Calu3 (cell line): ENCODE measurements at regions not wholly inside any gene's neighbourhood (a gene's known extent, or its start where the extent isn't known, plus 50 kb on each side); places are given as distances from the start of the nearest gene placed in this dataset.
A peak's percentile ranks its signal among the peaks of the same experiment; 100 is the strongest.

Source experiments
- BruUV-seq: library from RNA; stranded (reverse); fragments of 400-500 nt; replicated peaks from 2 replicates; lab custom pipeline; 2021; lab: Mats Ljungman, UMichigan
- CTCF ChIA-PET: fragments of 300-600 bp; sonication (Branson Sonifier 250); formaldehyde crosslinking; loops from one replicate; lab custom pipeline; 2022; ENCODE audit warnings: antibody characterized with exemption; lab: Charles Lee
- DNase-seq: peaks from one replicate; pipeline ENCODE4 v3.0.0; 2022
- H3K27ac Mint-ChIP-seq: one replicate; pipeline ENCODE4 v1.8.0; 2022; ENCODE audit warnings: mixed read lengths; ENCODE audit not compliant: unreplicated experiment
- H3K27me3 Mint-ChIP-seq: one replicate; pipeline ENCODE4 v1.8.0; 2022; ENCODE audit warnings: mixed read lengths; ENCODE audit not compliant: unreplicated experiment
- H3K36me3 Mint-ChIP-seq: one replicate; pipeline ENCODE4 v1.8.0; 2022; ENCODE audit warnings: mild to moderate bottlenecking, moderate library complexity, mixed read lengths; ENCODE audit not compliant: insufficient read depth, unreplicated experiment
- H3K4me1 Mint-ChIP-seq: one replicate; pipeline ENCODE4 v1.8.0; 2022; ENCODE audit warnings: mild to moderate bottlenecking, low read depth, mixed read lengths; ENCODE audit not compliant: unreplicated experiment
- H3K4me3 Mint-ChIP-seq: one replicate; pipeline ENCODE4 v1.8.0; 2022; ENCODE audit warnings: mild to moderate bottlenecking, low read depth, moderate library complexity, mixed read lengths; ENCODE audit not compliant: unreplicated experiment
- H3K9me3 Mint-ChIP-seq: one replicate; pipeline ENCODE4 v1.8.0; 2022; ENCODE audit warnings: low read depth, mixed read lengths; ENCODE audit not compliant: unreplicated experiment
- CTCF ChIP-seq: fragments of 200-600 bp; IDR thresholded peaks from one replicate; pipeline ENCODE4 v1.8.0; 2022; ENCODE audit warnings: antibody characterized with exemption; ENCODE audit not compliant: unreplicated experiment
- intact Hi-C: fragments of 100-400 bp; cut with micrococcal nuclease; formaldehyde crosslinking; loops from one replicate; pipeline ENCODE4 v1.10.0; 2022; ENCODE audit not compliant: unreplicated experiment

- intact Hi-C loops = no loop called here
- no TSS peak for BruUV-seq
- DNase-seq = no peak
- no peak for TF ChIP-seq CTCF
- H3K9me3 Mint-ChIP-seq = no peaks in the 10 kb centered on the region
- H3K4me3 Mint-ChIP-seq = no peak overlapping the region
- H3K4me1 Mint-ChIP-seq = no peaks in the 10 kb centered on the region
- H3K27ac Mint-ChIP-seq = no peak overlapping the region
- CTCF ChIA-PET = interaction anchor here (0.6 kb wide), 1 partner anchor 10 kb away, joined by 3 read pairs; no protein-coding TSS in a partner anchor
- H3K36me3 Mint-ChIP-seq = no peaks in the 10 kb centered on the region
- peaks cover 73% of the 10 kb centered on the region for H3K27me3 Mint-ChIP-seq
Observed at GRCh38 chr7:50196719-50197118, 103.7 kb upstream of the ZPBP start.

DNA sequence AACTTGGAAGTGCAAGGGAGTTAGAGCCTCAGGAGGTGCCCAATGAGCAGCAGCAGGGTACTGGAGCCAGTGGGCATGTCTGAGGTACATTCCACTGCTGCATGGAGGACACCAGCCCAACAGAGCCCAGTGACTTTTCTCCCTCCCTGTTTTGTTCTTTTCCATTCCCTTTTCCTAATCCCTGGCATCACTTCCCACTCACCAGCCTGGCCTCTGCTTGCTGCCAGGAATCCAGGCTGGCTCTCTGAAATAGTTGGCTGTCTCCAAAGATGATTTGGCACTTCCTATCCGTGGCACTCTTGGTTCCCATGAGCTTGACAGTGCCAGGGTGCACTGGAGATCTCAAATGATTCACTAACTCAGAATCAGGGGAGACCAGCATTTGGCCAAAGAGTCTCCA is 97.7 kb upstream of the ZPBP start:
- BruUV-seq = no TSS peak
- peaks cover 3% of the 10 kb centered on the region for H3K9me3 Mint-ChIP-seq
- peaks cover 82% of the 10 kb centered on the region for H3K27me3 Mint-ChIP-seq
- CTCF ChIA-PET = no interaction called here
- H3K36me3 Mint-ChIP-seq = no peaks in the 10 kb centered on the region
- no peak overlapping the region for H3K4me3 Mint-ChIP-seq
- intact Hi-C loops = no loop called here
- DNase-seq = no peak
- peaks cover 21% of the 10 kb centered on the region for H3K4me1 Mint-ChIP-seq
- no peak for TF ChIP-seq CTCF
- no peak overlapping the region for H3K27ac Mint-ChIP-seq

GRCh38 chr7:50189371-50189770 is 96.3 kb upstream of the ZPBP start:
- CTCF ChIA-PET = interaction anchor here (1.3 kb wide), 1 partner anchor 18 kb away, joined by 3 read pairs; no protein-coding TSS in a partner anchor
- Mint-ChIP-seq H3K4me3 (no peak overlapping the region), H3K36me3 (no peaks in the 10 kb centered on the region), H3K27ac (no peak overlapping the region), H3K27me3 (peaks cover 80% of the 10 kb centered on the region), H3K9me3 (peaks cover 3% of the 10 kb centered on the region), H3K4me1 (peaks cover 21% of the 10 kb centered on the region)
- DNase-seq = peak; percentile 32
- intact Hi-C loops = no loop called here
- no peak for TF ChIP-seq CTCF
- no TSS peak for BruUV-seq

DNA sequence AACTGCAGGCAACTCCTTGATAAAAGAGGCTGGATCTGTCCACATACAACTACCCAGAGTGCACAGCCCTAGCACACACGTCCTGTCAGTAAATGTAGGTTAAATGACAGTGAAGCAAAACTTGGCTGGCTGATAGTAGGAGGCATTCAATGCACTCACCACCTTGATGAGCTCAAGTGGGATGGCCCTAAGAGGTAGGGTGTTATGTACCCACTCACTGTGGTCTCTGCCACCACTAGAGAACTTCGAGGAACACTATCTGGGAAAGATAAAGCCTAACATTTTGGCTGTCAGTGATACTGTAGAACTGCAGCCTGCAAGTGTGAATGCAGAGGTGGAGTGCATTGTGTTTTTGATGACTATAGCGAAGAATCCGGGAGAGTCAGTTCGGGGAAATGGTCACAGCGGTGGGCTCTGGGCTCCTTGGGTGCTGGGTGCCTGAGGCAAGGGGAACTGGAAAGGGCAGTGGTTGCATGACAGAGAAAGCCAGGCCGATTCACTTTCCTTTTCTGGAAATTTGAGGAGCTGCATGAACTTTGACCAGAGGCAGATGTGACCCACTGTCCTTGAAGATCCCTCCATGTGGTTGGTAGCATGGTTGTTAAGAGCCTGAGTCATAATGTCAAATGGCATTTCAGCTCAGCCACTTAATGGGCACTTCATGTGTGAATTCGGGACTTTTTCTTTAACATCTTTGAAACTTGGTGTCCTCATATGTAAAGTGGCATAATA is 93.1 kb upstream of the ZPBP start:
- intact Hi-C loops = no loop called here
- Mint-ChIP-seq H3K27ac (no peak overlapping the region), H3K27me3 (peaks cover 79% of the 10 kb centered on the region), H3K4me3 (no peak overlapping the region), H3K36me3 (no peaks in the 10 kb centered on the region), H3K9me3 (peaks cover 3% of the 10 kb centered on the region), H3K4me1 (peaks cover 21% of the 10 kb centered on the region)
- DNase-seq = no peak
- CTCF ChIA-PET = no interaction called here
- no peak for TF ChIP-seq CTCF
- BruUV-seq = no TSS peak
